Skeletal muscle satellite cell (primary cell): ENCODE measurements at regions not wholly inside any gene's neighbourhood (a gene's known extent, or its start where the extent isn't known, plus 50 kb on each side); places are given as distances from the start of the nearest gene placed in this dataset.
"Not testable (repeated sequence)": the region's sequence is repeated elsewhere in the genome, so short reads cannot be mapped to it uniquely, and the experiment has no call there.

Source experiments
- H3K27me3 ChIP-seq: 2 replicates; pipeline ENCODE4 v1.7.0; 2013; ENCODE audit warnings: low read length; ENCODE audit not compliant: control insufficient read depth, insufficient read depth
- H3K36me3 ChIP-seq: 2 replicates; pipeline ENCODE4 v1.7.0; 2013; ENCODE audit warnings: mild to moderate bottlenecking, control low read depth, low read length; ENCODE audit not compliant: insufficient read depth
- H3K4me1 ChIP-seq: 2 replicates; pipeline ENCODE4 v1.7.0; 2013; ENCODE audit warnings: low read length; ENCODE audit not compliant: control insufficient read depth, insufficient read depth
- H3K4me2 ChIP-seq: 2 replicates; pipeline ENCODE4 v1.7.0; 2013; ENCODE audit warnings: mild to moderate bottlenecking, low read length
- H3K4me3 ChIP-seq: 2 replicates; pipeline ENCODE4 v1.7.0; 2013; ENCODE audit warnings: low read length
- H3K9ac ChIP-seq: 2 replicates; pipeline ENCODE4 v1.7.0; 2013; ENCODE audit warnings: mild to moderate bottlenecking, low read depth, low read length, moderate library complexity
- H3K9me3 ChIP-seq: replicated peaks from 2 replicates; pipeline ENCODE4 v1.7.0; 2013; ENCODE audit warnings: mild to moderate bottlenecking, control low read depth, low read length

GRCh38 chr5:176131771-176132170, 106.5 kb upstream of the SIMC1 start:
- Histone ChIP-seq H3K4me2 (no peak overlapping the region), H3K9ac (no peak overlapping the region), H3K9me3 (no peaks in the 10 kb centered on the region), H3K4me1 (no peaks in the 10 kb centered on the region), H3K36me3 (no peaks in the 10 kb centered on the region), H3K27me3 (peaks cover 26% of the 10 kb centered on the region), H3K4me3 (no peak overlapping the region)

GRCh38 chr5:176132471-176133288, 105.5 kb upstream of the SIMC1 start:
- no peak overlapping the region for H3K9ac ChIP-seq

GRCh38 chr5:176133289-176133870, 104.8 kb upstream of the SIMC1 start:
- H3K4me1 ChIP-seq, result no peaks in the 10 kb centered on the region
- H3K4me2 ChIP-seq, result no peak overlapping the region
- H3K36me3 ChIP-seq, result no peaks in the 10 kb centered on the region
- H3K9me3 ChIP-seq, result no peaks in the 10 kb centered on the region
- H3K9ac ChIP-seq, result no peak overlapping the region
- peaks cover 26% of the 10 kb centered on the region for H3K27me3 ChIP-seq
- no peak overlapping the region for H3K4me3 ChIP-seq

More at GRCh38 chr5:176132471-176133288, 105.5 kb upstream of the SIMC1 start:
- peaks cover 26% of the 10 kb centered on the region for H3K27me3 ChIP-seq
- H3K4me3 ChIP-seq, result no peak overlapping the region
- H3K9me3 ChIP-seq, result no peaks in the 10 kb centered on the region
- no peaks in the 10 kb centered on the region for H3K4me1 ChIP-seq
- H3K36me3 ChIP-seq, result no peaks in the 10 kb centered on the region
- no peak overlapping the region for H3K4me2 ChIP-seq

GRCh38 chr5:176133877-176134276, 104.3 kb upstream of the SIMC1 start:
- Histone ChIP-seq H3K36me3 (no peaks in the 10 kb centered on the region), H3K4me1 (no peaks in the 10 kb centered on the region), H3K4me3 (no peak overlapping the region), H3K27me3 (peaks cover 26% of the 10 kb centered on the region), H3K9ac (no peak overlapping the region), H3K4me2 (no peak overlapping the region), H3K9me3 (no peaks in the 10 kb centered on the region)

GRCh38 chr5:176134529-176135223, 103.5 kb upstream of the SIMC1 start:
- Histone ChIP-seq H3K4me1 (no peaks in the 10 kb centered on the region), H3K4me3 (no peak overlapping the region), H3K4me2 (no peak overlapping the region), H3K9ac (no peak overlapping the region), H3K9me3 (no peaks in the 10 kb centered on the region), H3K27me3 (peaks cover 26% of the 10 kb centered on the region), H3K36me3 (no peaks in the 10 kb centered on the region)

- H3K4me1 ChIP-seq, H3K4me3 ChIP-seq, H3K9ac ChIP-seq, H3K4me2 ChIP-seq, H3K27me3 ChIP-seq, H3K36me3 ChIP-seq, H3K9me3 ChIP-seq: not testable (repeated sequence)
Measured at GRCh38 chr5:176140138-176140537, 98.1 kb upstream of the SIMC1 start.

- Histone ChIP-seq H3K4me2 (no peak overlapping the region), H3K9ac (no peak overlapping the region), H3K36me3 (no peaks in the 10 kb centered on the region), H3K4me1 (no peaks in the 10 kb centered on the region), H3K9me3 (no peaks in the 10 kb centered on the region), H3K4me3 (no peak overlapping the region), H3K27me3 (peaks cover 5% of the 10 kb centered on the region)
Measured at GRCh38 chr5:176144508-176144907, 93.7 kb upstream of the SIMC1 start.

- not testable (repeated sequence) for H3K4me1 ChIP-seq, H3K4me3 ChIP-seq, H3K4me2 ChIP-seq, H3K27me3 ChIP-seq, H3K36me3 ChIP-seq, H3K9me3 ChIP-seq, H3K9ac ChIP-seq
Measured at GRCh38 chr5:176149948-176150347, 88.3 kb upstream of the SIMC1 start.

- Histone ChIP-seq H3K9me3 (no peaks in the 10 kb centered on the region), H3K4me2 (no peak overlapping the region), H3K9ac (no peak overlapping the region), H3K4me3 (no peak overlapping the region), H3K4me1 (peaks cover 11% of the 10 kb centered on the region), H3K36me3 (no peaks in the 10 kb centered on the region), H3K27me3 (peaks cover 3% of the 10 kb centered on the region)
Measured at GRCh38 chr5:176151281-176151680, 86.9 kb upstream of the SIMC1 start.

- Histone ChIP-seq H3K27me3 (no peaks in the 10 kb centered on the region), H3K4me2 (no peak overlapping the region), H3K9me3 (no peaks in the 10 kb centered on the region), H3K4me3 (no peak overlapping the region), H3K36me3 (no peaks in the 10 kb centered on the region), H3K4me1 (peaks cover 13% of the 10 kb centered on the region), H3K9ac (no peak overlapping the region)
Measured at GRCh38 chr5:176152191-176152929, 85.9 kb upstream of the SIMC1 start.

- Histone ChIP-seq H3K36me3 (no peaks in the 10 kb centered on the region), H3K4me1 (peaks cover 16% of the 10 kb centered on the region), H3K4me2 (no peak overlapping the region), H3K27me3 (no peaks in the 10 kb centered on the region), H3K9me3 (no peaks in the 10 kb centered on the region), H3K9ac (no peak overlapping the region), H3K4me3 (no peak overlapping the region)
Measured at GRCh38 chr5:176152930-176153311, 85.3 kb upstream of the SIMC1 start.
